HG02759 (cell line): ENCODE measurements at regions not wholly inside any gene's neighbourhood (a gene's known extent, or its start where the extent isn't known, plus 50 kb on each side); places are given as distances from the start of the nearest gene placed in this dataset.
"Not testable (repeated sequence)": the region's sequence is repeated elsewhere in the genome, so short reads cannot be mapped to it uniquely, and the experiment has no call there.

Source experiments
- ATAC-seq: cut with Tn5 transposase; IDR thresholded peaks from one replicate; pipeline ENCODE4 v1.9.1; 2021; ENCODE audit warnings: mild to moderate bottlenecking, moderate library complexity; ENCODE audit not compliant: unreplicated experiment

- ATAC-seq: no peak
Observed at GRCh38 chr5:101664071-101664791, 631.9 kb downstream of the SLCO4C1 start.

DNA sequence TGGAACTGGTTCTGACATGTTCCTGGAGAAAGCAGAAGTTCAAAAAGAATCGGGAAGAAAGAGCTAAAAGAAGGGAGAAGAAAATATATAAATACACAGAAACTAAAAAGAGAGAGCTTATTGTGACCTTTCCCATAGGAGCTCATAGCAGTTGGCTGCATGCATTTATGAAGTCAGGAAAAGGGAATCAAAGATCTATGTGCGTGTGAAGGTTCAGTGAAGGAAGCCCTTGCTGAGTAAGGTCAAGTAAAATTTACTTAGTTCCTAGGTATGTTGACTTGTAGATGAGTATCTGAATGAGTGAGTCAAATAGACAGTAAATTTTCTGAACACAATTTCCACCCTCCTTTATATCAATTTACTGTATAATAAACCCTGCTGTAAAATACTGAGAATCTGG is 632.5 kb downstream of the SLCO4C1 start:
- ATAC-seq: no peak

DNA sequence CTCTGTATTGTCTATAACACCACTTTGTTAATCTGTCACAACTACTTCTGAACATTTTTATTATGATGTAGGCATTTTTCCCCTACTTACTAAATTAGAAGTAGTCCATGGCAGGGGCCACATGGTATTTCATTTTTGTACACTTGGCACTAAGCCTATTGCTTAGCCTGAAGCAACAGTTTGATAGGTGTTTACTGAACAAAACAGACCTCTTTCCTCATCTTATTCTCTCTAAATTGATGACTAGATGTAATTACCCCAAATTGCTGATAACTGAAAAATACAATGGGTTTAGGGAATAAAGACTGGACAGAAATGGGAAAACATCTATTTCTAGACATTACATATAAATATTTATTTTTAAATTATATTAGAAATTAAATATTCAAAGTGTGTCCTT is 633.8 kb downstream of the SLCO4C1 start:
- ATAC-seq: no peak

DNA sequence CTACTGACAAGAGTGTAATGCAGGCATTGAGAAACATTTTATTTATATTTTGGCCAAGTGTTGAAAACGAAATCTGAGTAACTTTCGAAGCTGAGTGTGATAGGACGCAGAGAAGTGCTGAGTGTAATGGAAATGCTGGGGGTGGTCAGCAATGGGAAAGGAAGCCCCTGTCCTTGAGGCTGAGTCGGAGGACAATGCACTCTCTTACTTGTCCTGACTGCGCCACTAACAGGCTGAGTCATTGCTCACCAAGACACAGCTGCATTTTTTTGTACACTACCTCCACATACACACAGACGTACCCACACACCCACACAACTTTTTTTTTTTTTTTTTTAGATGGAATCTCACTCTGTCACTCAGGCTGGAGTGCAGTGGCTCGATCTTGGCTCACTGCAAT is 637.7 kb downstream of the SLCO4C1 start:
- no peak for ATAC-seq

GRCh38 chr5:101653996-101654395 is 642.1 kb downstream of the SLCO4C1 start:
- ATAC-seq: no peak

DNA sequence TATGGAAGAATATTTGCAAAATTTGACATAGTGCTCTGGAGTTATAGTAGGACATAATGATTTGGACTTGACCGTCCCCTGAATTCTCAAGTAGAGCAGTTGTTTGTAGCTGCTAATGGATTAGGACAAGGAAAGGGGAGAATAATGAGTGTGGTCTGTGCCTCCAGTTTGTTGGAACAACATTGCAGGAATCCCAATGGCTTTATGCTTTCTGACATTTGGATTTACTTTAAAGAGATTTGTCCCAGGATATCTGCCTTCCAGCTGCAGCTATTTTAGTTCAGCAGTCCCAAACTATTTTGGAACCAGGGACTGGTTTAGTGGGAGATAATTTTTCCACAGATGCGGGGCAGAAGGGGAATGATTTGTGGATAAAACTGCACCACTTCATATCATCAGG is 648.2 kb downstream of the SLCO4C1 start:
- ATAC-seq: no peak

GRCh38 chr5:101643794-101644193 is 652.3 kb downstream of the SLCO4C1 start:
- ATAC-seq: no peak

DNA sequence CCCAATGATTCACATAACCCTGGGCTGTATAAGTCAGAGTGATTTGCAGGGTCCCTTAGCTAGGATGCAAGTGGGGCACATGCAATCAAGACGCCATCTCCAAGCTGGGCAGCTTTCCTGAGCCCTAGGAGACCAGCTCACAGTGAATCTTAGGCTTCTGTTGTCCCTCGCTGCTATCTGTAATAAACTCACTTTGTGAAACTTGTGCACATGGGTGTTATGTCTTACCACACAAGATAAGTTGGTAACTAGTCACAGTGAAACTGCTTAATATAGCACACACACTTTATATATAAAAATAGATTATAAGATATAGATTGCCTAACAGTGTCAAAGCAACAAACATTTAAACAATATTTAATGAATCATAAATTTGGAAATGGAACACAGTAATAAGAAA is 658.5 kb downstream of the SLCO4C1 start:
- ATAC-seq: no peak

DNA sequence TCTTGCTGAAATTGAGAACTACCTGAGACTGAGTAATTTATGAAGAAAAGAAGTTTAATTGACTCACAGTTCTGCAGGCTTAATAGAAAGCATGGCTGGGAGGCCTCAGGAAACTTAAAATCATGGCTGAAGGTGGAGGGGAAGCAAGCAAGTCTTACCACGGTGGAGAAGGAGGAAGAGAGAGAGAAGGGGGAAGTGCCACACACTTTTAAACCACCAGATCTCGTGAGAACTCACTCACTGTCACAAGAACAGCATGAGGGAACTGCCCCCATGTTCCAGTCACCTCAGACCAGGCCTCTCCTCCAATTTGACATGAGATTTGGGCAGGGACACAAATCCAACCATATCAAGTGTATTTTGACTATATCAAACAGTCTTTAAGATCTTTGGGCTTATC is 668.3 kb downstream of the SLCO4C1 start:
- ATAC-seq: not testable (repeated sequence)

- ATAC-seq: no peak
Observed at GRCh38 chr5:101626572-101626971, 669.5 kb downstream of the SLCO4C1 start.

GRCh38 chr5:101611039-101611438 is 685.0 kb downstream of the SLCO4C1 start:
- ATAC-seq: no peak

GRCh38 chr5:101608322-101608721 is 687.8 kb downstream of the SLCO4C1 start:
- no peak for ATAC-seq

GRCh38 chr5:101605700-101606099 is 690.4 kb downstream of the SLCO4C1 start:
- ATAC-seq: peak; percentile 69

GRCh38 chr5:101600614-101601013 is 695.5 kb downstream of the SLCO4C1 start:
- no peak for ATAC-seq

DNA sequence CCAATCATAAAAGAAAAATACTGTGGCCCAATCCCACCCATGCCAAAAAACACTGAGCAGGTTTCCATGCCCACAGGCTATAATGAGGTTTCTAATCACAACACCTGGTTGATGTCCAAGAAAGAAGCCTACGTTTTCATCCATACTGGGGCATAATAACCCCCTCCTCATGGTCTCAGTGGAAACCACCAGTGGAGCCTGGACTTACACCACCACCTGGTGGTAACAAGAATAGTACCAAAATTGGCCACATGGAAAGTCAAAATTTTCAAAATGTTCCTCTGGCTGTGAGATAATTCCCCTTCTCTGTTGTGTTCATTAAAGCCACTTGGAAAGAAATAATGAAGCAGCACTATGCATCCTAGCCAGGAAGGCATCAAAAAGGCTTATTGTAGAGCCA is 687.3 kb upstream of the ST8SIA4 start:
- ATAC-seq: peak; percentile 57

DNA sequence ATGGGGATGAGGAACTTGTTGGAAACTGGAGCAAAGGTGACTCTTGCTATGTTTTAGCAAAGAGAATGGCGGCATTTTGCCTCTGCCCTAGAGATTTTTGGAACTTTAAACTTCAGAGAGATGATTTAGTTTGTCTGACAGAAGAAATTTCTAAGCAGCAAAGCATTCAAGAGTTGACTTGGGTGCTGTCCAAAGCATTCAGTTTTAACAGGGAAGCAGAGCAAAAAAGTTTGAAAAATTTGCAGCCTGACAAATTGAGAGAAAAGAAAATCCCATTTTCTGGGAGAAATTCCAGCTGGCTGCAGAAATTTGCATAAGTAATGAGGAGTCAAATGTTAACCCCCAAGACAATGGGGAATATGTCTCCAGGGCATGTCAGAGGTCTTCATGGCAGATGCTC is 682.3 kb upstream of the ST8SIA4 start:
- ATAC-seq: no peak

- ATAC-seq: no peak
Observed at GRCh38 chr5:101580591-101580990, 677.5 kb upstream of the ST8SIA4 start.

GRCh38 chr5:101574017-101574416 is 670.9 kb upstream of the ST8SIA4 start:
- ATAC-seq: no peak

DNA sequence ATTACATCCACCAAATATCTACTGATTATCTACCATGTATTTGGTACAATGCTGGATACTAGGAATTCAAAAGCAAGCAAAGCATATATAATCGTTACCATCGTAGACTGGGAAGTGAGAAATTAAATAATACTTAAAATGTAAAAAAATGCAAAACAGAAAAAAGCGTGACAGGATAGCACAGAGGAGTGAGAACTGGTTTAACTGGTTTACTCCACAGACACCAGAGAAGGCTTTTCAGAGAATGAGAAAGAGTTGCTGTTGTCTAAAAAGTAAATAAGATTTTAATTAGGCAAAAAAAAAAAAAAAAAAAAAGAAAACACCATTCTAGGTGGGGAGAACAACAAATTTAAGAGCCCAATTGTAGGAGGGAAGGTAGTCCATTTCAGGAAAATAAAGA is 657.9 kb upstream of the ST8SIA4 start:
- ATAC-seq: no peak

GRCh38 chr5:101543780-101544179 is 640.7 kb upstream of the ST8SIA4 start:
- ATAC-seq: no peak

DNA sequence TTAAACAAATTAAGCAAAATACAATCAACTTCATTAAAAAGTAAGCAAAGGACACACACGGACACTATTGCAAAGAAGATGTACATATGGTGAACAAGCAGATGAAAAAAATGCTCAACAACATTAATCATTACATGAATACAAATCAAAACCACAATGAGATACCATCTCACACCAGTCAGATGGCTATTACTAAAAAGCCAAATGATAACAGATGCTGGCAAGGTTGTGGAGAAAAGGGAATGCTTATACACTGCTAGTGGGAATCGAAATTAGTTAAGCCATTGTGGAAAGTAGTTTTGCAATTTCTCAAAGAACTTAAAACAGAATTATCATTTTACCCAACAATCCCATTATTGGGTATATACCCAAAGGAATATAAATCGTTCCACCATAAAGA is 636.2 kb upstream of the ST8SIA4 start:
- no peak for ATAC-seq

- no peak for ATAC-seq
Observed at GRCh38 chr5:101535626-101536025, 632.5 kb upstream of the ST8SIA4 start.

GRCh38 chr5:101534491-101535110 is 631.5 kb upstream of the ST8SIA4 start:
- ATAC-seq: no peak
